HUES48 (cell line): ENCODE measurements at regions not wholly inside any gene's neighbourhood (a gene's known extent, or its start where the extent isn't known, plus 50 kb on each side); places are given as distances from the start of the nearest gene placed in this dataset.

Source experiments
- H3K27ac ChIP-seq: one replicate; pipeline ENCODE4 v1.7.0; 2013; ENCODE audit warnings: low read depth, low read length, inconsistent platforms
- H3K27me3 ChIP-seq: 2 replicates; pipeline ENCODE4 v1.6.1; 2013; ENCODE audit warnings: mild to moderate bottlenecking, low read length; ENCODE audit not compliant: control insufficient read depth, insufficient read depth
- H3K36me3 ChIP-seq: 2 replicates; pipeline ENCODE4 v1.6.1; 2013; ENCODE audit warnings: low read length; ENCODE audit not compliant: control insufficient read depth, insufficient read depth
- H3K4me1 ChIP-seq: 2 replicates; pipeline ENCODE4 v1.6.1; 2013; ENCODE audit warnings: mild to moderate bottlenecking, low read length; ENCODE audit not compliant: control insufficient read depth, insufficient read depth
- H3K4me3 ChIP-seq: 2 replicates; pipeline ENCODE4 v1.5.1; 2013; ENCODE audit warnings: mild to moderate bottlenecking, low read depth, low read length
- H3K9ac ChIP-seq: 2 replicates; pipeline ENCODE4 v1.6.1; 2013; ENCODE audit warnings: mild to moderate bottlenecking, low read depth, low read length, moderate library complexity
- H3K9me3 ChIP-seq: 2 replicates; pipeline ENCODE4 v1.6.1; 2013; ENCODE audit warnings: low read length; ENCODE audit not compliant: control insufficient read depth, insufficient read depth

- no peaks in the 10 kb centered on the region for H3K9me3 ChIP-seq
- no peak overlapping the region for H3K27ac ChIP-seq
- H3K4me3 ChIP-seq = no peak overlapping the region
- no peaks in the 10 kb centered on the region for H3K36me3 ChIP-seq
- no peaks in the 10 kb centered on the region for H3K27me3 ChIP-seq
- H3K4me1 ChIP-seq = peaks cover 10% of the 10 kb centered on the region; the same call in 1 of the 2 replicates
- no peak overlapping the region for H3K9ac ChIP-seq
Measured at GRCh38 chr4:123338715-123339114, 57.9 kb upstream of the SPRY1 start.

- H3K9me3 ChIP-seq = no peaks in the 10 kb centered on the region
- H3K27me3 ChIP-seq = no peaks in the 10 kb centered on the region
- H3K27ac ChIP-seq = no peak overlapping the region
- no peak overlapping the region for H3K4me3 ChIP-seq
- H3K4me1 ChIP-seq = peaks cover 16% of the 10 kb centered on the region
- no peak overlapping the region for H3K9ac ChIP-seq
- H3K36me3 ChIP-seq = no peaks in the 10 kb centered on the region
Measured at GRCh38 chr4:123339507-123340380, 56.9 kb upstream of the SPRY1 start.

GRCh38 chr4:123340381-123340701 is 56.3 kb upstream of the SPRY1 start:
- H3K9ac ChIP-seq = no peak overlapping the region
- peaks cover 16% of the 10 kb centered on the region for H3K4me1 ChIP-seq
- H3K36me3 ChIP-seq = no peaks in the 10 kb centered on the region
- no peaks in the 10 kb centered on the region for H3K27me3 ChIP-seq
- H3K27ac ChIP-seq = no peak overlapping the region
- H3K9me3 ChIP-seq = no peaks in the 10 kb centered on the region
- no peak overlapping the region for H3K4me3 ChIP-seq

GRCh38 chr4:123342498-123342897 is 54.1 kb upstream of the SPRY1 start:
- no peak overlapping the region for H3K27ac ChIP-seq
- H3K36me3 ChIP-seq = no peaks in the 10 kb centered on the region
- peaks cover 16% of the 10 kb centered on the region for H3K4me1 ChIP-seq
- no peaks in the 10 kb centered on the region for H3K9me3 ChIP-seq
- no peak overlapping the region for H3K4me3 ChIP-seq
- no peak overlapping the region for H3K9ac ChIP-seq
- H3K27me3 ChIP-seq = no peaks in the 10 kb centered on the region

- Histone ChIP-seq H3K27ac (no peak overlapping the region), H3K36me3 (no peaks in the 10 kb centered on the region), H3K4me3 (no peak overlapping the region), H3K9me3 (no peaks in the 10 kb centered on the region), H3K9ac (no peak overlapping the region), H3K4me1 (peaks cover 16% of the 10 kb centered on the region), H3K27me3 (no peaks in the 10 kb centered on the region)
Measured at GRCh38 chr4:123343400-123344041, 53.1 kb upstream of the SPRY1 start.

GRCh38 chr4:123345137-123345934 is 51.3 kb upstream of the SPRY1 start:
- Histone ChIP-seq H3K9me3 (no peaks in the 10 kb centered on the region), H3K27ac (no peak overlapping the region), H3K36me3 (no peaks in the 10 kb centered on the region), H3K4me1 (peaks cover 11% of the 10 kb centered on the region), H3K27me3 (no peaks in the 10 kb centered on the region), H3K4me3 (no peak overlapping the region), H3K9ac (no peak overlapping the region)

GRCh38 chr4:123345935-123346300 is 50.7 kb upstream of the SPRY1 start:
- no peaks in the 10 kb centered on the region for H3K27me3 ChIP-seq
- H3K4me1 ChIP-seq = peaks cover 13% of the 10 kb centered on the region
- no peak overlapping the region for H3K4me3 ChIP-seq
- no peak overlapping the region for H3K27ac ChIP-seq
- no peaks in the 10 kb centered on the region for H3K36me3 ChIP-seq
- H3K9me3 ChIP-seq = no peaks in the 10 kb centered on the region
- no peak overlapping the region for H3K9ac ChIP-seq

- Histone ChIP-seq H3K9ac (no peak overlapping the region), H3K27me3 (no peaks in the 10 kb centered on the region), H3K4me1 (peaks cover 13% of the 10 kb centered on the region), H3K9me3 (no peaks in the 10 kb centered on the region), H3K27ac (no peak overlapping the region), H3K36me3 (no peaks in the 10 kb centered on the region), H3K4me3 (no peak overlapping the region)
Measured at GRCh38 chr4:123346330-123346940, 50.2 kb upstream of the SPRY1 start.
